RWPE2 (cell line): ENCODE measurements at regions not wholly inside any gene's neighbourhood (a gene's known extent, or its start where the extent isn't known, plus 50 kb on each side); places are given as distances from the start of the nearest gene placed in this dataset.
A peak's percentile ranks its signal among the peaks of the same experiment; 100 is the strongest.

Source experiments
- ATAC-seq: fragments of 200-7000 bp; cut with Tn5 transposase; 3 replicates; pipeline ENCODE4 v1.9.1; 2021; ENCODE audit warnings: low read depth
- DNase-seq: peaks from one replicate; pipeline ENCODE4 v3.0.0-alpha.2; 2020; ENCODE audit warnings: low spot score
- H3K27ac ChIP-seq: fragments of 450-650 bp; 2 replicates; pipeline ENCODE4 v1.5.1; 2017; ENCODE audit warnings: mild to moderate bottlenecking; ENCODE audit not compliant: poor library complexity, severe bottlenecking
- H3K27me3 ChIP-seq: fragments of 250-450 bp; sonication (Bioruptor Pico); 2 replicates; pipeline ENCODE4 v1.5.1; 2021; ENCODE audit warnings: mild to moderate bottlenecking, moderate library complexity; ENCODE audit not compliant: insufficient read depth, poor library complexity, severe bottlenecking
- H3K36me3 ChIP-seq: fragments of 250-450 bp; sonication (Bioruptor Pico); 2 replicates; pipeline ENCODE4 v1.5.1; 2020; ENCODE audit warnings: low read depth, mild to moderate bottlenecking, moderate library complexity
- H3K4me1 ChIP-seq: fragments of 250-450 bp; sonication (Bioruptor Pico); 2 replicates; pipeline ENCODE4 v1.5.1; 2021; ENCODE audit warnings: mild to moderate bottlenecking, moderate library complexity; ENCODE audit not compliant: insufficient read depth, poor library complexity, severe bottlenecking
- H3K4me3 ChIP-seq: fragments of 250-450 bp; sonication (Bioruptor Pico); 2 replicates; pipeline ENCODE4 v1.5.1; 2021; ENCODE audit warnings: mild to moderate bottlenecking, moderate library complexity; ENCODE audit not compliant: severe bottlenecking
- H3K9me3 ChIP-seq: fragments of 250-450 bp; sonication (Bioruptor Pico); 2 replicates; pipeline ENCODE4 v1.5.1; 2021; ENCODE audit warnings: mild to moderate bottlenecking, moderate library complexity; ENCODE audit not compliant: severe bottlenecking
- CTCF ChIP-seq: fragments of 450-650 bp; IDR thresholded peaks from one replicate; pipeline ENCODE4 v1.5.1; 2017; ENCODE audit warnings: mild to moderate bottlenecking, moderate library complexity; ENCODE audit not compliant: poor library complexity, severe bottlenecking

GRCh38 chr2:8103085-8103708 is 578.7 kb upstream of the ID2 start:
- DNase-seq: no peak
- Histone ChIP-seq H3K4me3 (no peak overlapping the region), H3K36me3 (no peaks in the 10 kb centered on the region), H3K27me3 (no peaks in the 10 kb centered on the region), H3K27ac (no peak overlapping the region), H3K4me1 (peaks cover 7% of the 10 kb centered on the region), H3K9me3 (no peaks in the 10 kb centered on the region)
- ATAC-seq: peak; percentile 69; the same call in 2 of the 3 replicates
- TF ChIP-seq CTCF: no peak

- H3K36me3 ChIP-seq: no peaks in the 10 kb centered on the region
- H3K4me3 ChIP-seq: no peak overlapping the region
- no peak for ATAC-seq
- H3K27ac ChIP-seq: no peak overlapping the region
- H3K9me3 ChIP-seq: no peaks in the 10 kb centered on the region
- TF ChIP-seq CTCF: no peak
- no peak for DNase-seq
- no peaks in the 10 kb centered on the region for H3K27me3 ChIP-seq
- H3K4me1 ChIP-seq: peaks cover 7% of the 10 kb centered on the region
Observed at GRCh38 chr2:8107150-8107549, 574.7 kb upstream of the ID2 start.

- Histone ChIP-seq H3K4me1 (peaks cover 6% of the 10 kb centered on the region), H3K9me3 (no peaks in the 10 kb centered on the region), H3K36me3 (no peaks in the 10 kb centered on the region), H3K4me3 (no peak overlapping the region), H3K27me3 (no peaks in the 10 kb centered on the region), H3K27ac (no peak overlapping the region)
- DNase-seq (no peak), ATAC-seq (no peak)
- no peak for TF ChIP-seq CTCF
Observed at GRCh38 chr2:8107621-8108378, 574.1 kb upstream of the ID2 start.

- no peak overlapping the region for H3K4me3 ChIP-seq
- no peak for TF ChIP-seq CTCF
- H3K27me3 ChIP-seq: no peaks in the 10 kb centered on the region
- H3K4me1 ChIP-seq: no peaks in the 10 kb centered on the region
- no peaks in the 10 kb centered on the region for H3K9me3 ChIP-seq
- DNase-seq (no peak), ATAC-seq (no peak)
- no peak overlapping the region for H3K27ac ChIP-seq
- no peaks in the 10 kb centered on the region for H3K36me3 ChIP-seq
Observed at GRCh38 chr2:8110716-8111115, 571.1 kb upstream of the ID2 start.

GRCh38 chr2:8111193-8111592 is 570.7 kb upstream of the ID2 start:
- DNase-seq: no peak
- Histone ChIP-seq H3K4me3 (no peak overlapping the region), H3K27me3 (no peaks in the 10 kb centered on the region)

More at GRCh38 chr2:8111193-8111592, 570.7 kb upstream of the ID2 start:
- TF ChIP-seq CTCF: no peak
- Histone ChIP-seq H3K27ac (no peak overlapping the region), H3K4me1 (no peaks in the 10 kb centered on the region), H3K36me3 (no peaks in the 10 kb centered on the region), H3K9me3 (no peaks in the 10 kb centered on the region)
- no peak for ATAC-seq
